Endothelial cell of umbilical vein (primary cell): ENCODE measurements at regions not wholly inside any gene's neighbourhood (a gene's known extent, or its start where the extent isn't known, plus 50 kb on each side); places are given as distances from the start of the nearest gene placed in this dataset.

Experiments
- POLR2A ChIP-seq: IDR thresholded peaks from 2 replicates; pipeline ENCODE4 v1.6.1; 2012; ENCODE audit warnings: low read depth, mild to moderate bottlenecking, control low read depth, low read length
- TF ChIP-seq, protein P1 (sequence below), 2 donors: IDR thresholded peaks; 1 replicate in 1 of 2; 2 replicates in 1 of 2; pipeline ENCODE4 v1.5.1; 2011; ENCODE audit warnings: low read length in 2 of 2, mild to moderate bottlenecking in 2 of 2, moderate library complexity in 2 of 2, control low read depth in 1 of 2, inconsistent platforms in 1 of 2, low read depth in 1 of 2; ENCODE audit not compliant: insufficient read depth in 1 of 2; ENCODE audit errors: extremely low read depth in 1 of 2
- TF ChIP-seq, protein P2 (sequence below): IDR thresholded peaks from 2 replicates; pipeline ENCODE4 v1.6.1; 2011; ENCODE audit not compliant: insufficient read depth, insufficient read length

DNA sequence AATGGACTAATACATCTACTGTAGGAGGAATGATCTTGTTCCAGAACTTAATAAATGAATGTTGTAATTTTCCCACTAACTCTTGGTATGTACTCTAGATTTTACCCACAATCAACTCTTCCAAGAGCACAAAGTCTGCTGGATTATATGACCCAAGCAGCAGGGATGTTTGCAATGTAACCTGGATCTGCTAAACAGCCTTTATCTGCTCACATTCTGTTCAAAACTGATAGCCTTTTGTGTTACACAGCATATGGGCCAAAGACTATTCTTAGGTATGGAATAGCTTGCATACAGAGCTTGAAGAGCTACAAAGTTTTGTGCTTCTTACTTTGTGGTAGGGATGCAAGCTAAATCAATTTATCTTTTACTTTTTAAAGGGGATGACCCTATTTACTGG is 213.7 kb upstream of the DCN start:
- TF ChIP-seq, protein P1, sequence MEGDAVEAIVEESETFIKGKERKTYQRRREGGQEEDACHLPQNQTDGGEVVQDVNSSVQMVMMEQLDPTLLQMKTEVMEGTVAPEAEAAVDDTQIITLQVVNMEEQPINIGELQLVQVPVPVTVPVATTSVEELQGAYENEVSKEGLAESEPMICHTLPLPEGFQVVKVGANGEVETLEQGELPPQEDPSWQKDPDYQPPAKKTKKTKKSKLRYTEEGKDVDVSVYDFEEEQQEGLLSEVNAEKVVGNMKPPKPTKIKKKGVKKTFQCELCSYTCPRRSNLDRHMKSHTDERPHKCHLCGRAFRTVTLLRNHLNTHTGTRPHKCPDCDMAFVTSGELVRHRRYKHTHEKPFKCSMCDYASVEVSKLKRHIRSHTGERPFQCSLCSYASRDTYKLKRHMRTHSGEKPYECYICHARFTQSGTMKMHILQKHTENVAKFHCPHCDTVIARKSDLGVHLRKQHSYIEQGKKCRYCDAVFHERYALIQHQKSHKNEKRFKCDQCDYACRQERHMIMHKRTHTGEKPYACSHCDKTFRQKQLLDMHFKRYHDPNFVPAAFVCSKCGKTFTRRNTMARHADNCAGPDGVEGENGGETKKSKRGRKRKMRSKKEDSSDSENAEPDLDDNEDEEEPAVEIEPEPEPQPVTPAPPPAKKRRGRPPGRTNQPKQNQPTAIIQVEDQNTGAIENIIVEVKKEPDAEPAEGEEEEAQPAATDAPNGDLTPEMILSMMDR (IDR thresholded peaks at IDR 0.05; ENCODE audit: extremely low read depth in 1 of 2, insufficient read depth in 1 of 2, low read depth in 1 of 2, low read length in 2 of 2), result no peak
- TF ChIP-seq POLR2A, result no peak
- TF ChIP-seq, protein P2, sequence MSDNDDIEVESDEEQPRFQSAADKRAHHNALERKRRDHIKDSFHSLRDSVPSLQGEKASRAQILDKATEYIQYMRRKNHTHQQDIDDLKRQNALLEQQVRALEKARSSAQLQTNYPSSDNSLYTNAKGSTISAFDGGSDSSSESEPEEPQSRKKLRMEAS, result no peak
